Sigmoid colon (tissue), 4 donors: ENCODE measurements at regions not wholly inside any gene's neighbourhood (a gene's known extent, or its start where the extent isn't known, plus 50 kb on each side); places are given as distances from the start of the nearest gene placed in this dataset.
"Not testable (repeated sequence)": the region's sequence is repeated elsewhere in the genome, so short reads cannot be mapped to it uniquely, and the experiment has no call there.

Experiments used
- CTCF ChIP-seq, 4 experiments: fragments of 450-650 bp in 3 of 4; fragments of 200-600 bp in 1 of 4; IDR thresholded peaks; one replicate each; pipeline ENCODE4 v1.5.1; 2016 to 2019; ENCODE audit warnings: antibody characterized with exemption in 4 of 4, mild to moderate bottlenecking in 3 of 4, moderate library complexity in 2 of 4
- EP300 ChIP-seq, 4 donors: sonication (generic); formaldehyde crosslinking; IDR thresholded peaks; one replicate each; pipeline ENCODE4 v1.6.1; 2017; ENCODE audit warnings: antibody characterized with exemption in 4 of 4
- POLR2A ChIP-seq, 2 donors: fragments of 450-650 bp; IDR thresholded peaks; one replicate each; pipeline ENCODE4 v1.6.1; 2016; ENCODE audit warnings: antibody characterized with exemption in 2 of 2, mild to moderate bottlenecking in 2 of 2, moderate library complexity in 2 of 2

- TF ChIP-seq CTCF, POLR2A, EP300 (IDR thresholded peaks at IDR 0.05): not testable (repeated sequence)
Measured at GRCh38 chr11:67938964-67939363, 64.9 kb downstream of the UNC93B1 start.
